GM23338 (cell line): ENCODE measurements at regions not wholly inside any gene's neighbourhood (a gene's known extent, or its start where the extent isn't known, plus 50 kb on each side); places are given as distances from the start of the nearest gene placed in this dataset.
"Not testable (repeated sequence)": the region's sequence is repeated elsewhere in the genome, so short reads cannot be mapped to it uniquely, and the experiment has no call there.

Experiments
- CREB1 ChIP-seq: fragments of 250-450 bp; sonication (Bioruptor Pico); IDR thresholded peaks from 2 replicates; pipeline ENCODE4 v1.5.0; 2020; ENCODE audit warnings: low read depth, mild to moderate bottlenecking, moderate library complexity
- EZH2 ChIP-seq: fragments of 200-600 bp; sonication (generic); IDR thresholded peaks from one replicate; pipeline ENCODE4 v1.8.0; 2017; ENCODE audit warnings: antibody characterized with exemption, mild to moderate bottlenecking, low read depth; ENCODE audit not compliant: unreplicated experiment
- EZH2phosphoT487 ChIP-seq: fragments of 200-600 bp; sonication (generic); IDR thresholded peaks from one replicate; pipeline ENCODE4 v1.8.1; 2018; ENCODE audit warnings: antibody characterized with exemption; ENCODE audit not compliant: unreplicated experiment
- JUNB ChIP-seq: IDR thresholded peaks from one replicate; pipeline ENCODE4 v1.6.1; 2016; ENCODE audit warnings: antibody characterized with exemption; ENCODE audit not compliant: unreplicated experiment
- POLR2AphosphoS5 ChIP-seq: IDR thresholded peaks from 2 replicates; pipeline ENCODE4 v1.6.1; 2016; ENCODE audit warnings: antibody characterized with exemption, low read depth
- STAT1 ChIP-seq: IDR thresholded peaks from one replicate; pipeline ENCODE4 v1.6.1; 2016; ENCODE audit warnings: antibody characterized with exemption; ENCODE audit not compliant: unreplicated experiment
- TF ChIP-seq, protein P1 (sequence below), 2 experiments: fragments of 200-600 bp in 1 of 2; sonication (generic) in 1 of 2; conservative IDR thresholded peaks; 2 replicates each; pipeline versions ENCODE4 v1.5.1 to v1.6.1; 2016 to 2017; ENCODE audit warnings: antibody characterized with exemption in 2 of 2, low read depth in 2 of 2, mild to moderate bottlenecking in 2 of 2, moderate library complexity in 1 of 2
- TF ChIP-seq, protein P2 (sequence below): fragments of 250-450 bp; sonication (Bioruptor Pico); IDR thresholded peaks from 2 replicates; pipeline ENCODE4 v1.5.0; 2020; ENCODE audit warnings: mild to moderate bottlenecking, moderate library complexity
- TF ChIP-seq, protein P3 (sequence below): IDR thresholded peaks from one replicate; pipeline ENCODE4 v1.6.1; 2018; ENCODE audit warnings: antibody characterized with exemption; ENCODE audit not compliant: unreplicated experiment

DNA sequence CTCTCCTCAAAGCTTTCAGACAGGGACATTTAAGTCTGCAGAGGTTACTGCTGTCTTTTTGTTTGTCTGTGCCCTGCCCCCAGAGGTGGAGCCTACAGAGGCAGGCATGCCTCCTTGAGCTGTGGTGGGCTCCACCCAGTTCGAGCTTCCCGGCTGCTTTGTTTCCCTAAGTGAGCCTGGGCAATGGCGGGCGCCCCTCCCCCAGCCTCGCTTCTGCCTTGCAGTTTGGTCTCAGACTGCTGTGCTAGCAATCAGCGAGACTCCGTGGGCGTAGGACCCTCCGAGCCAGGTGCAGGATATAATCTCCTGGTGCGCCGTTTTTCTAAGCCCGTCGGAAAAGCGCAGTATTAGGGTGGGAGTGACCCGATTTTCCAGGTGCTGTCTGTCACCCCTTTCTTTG is 78.7 kb downstream of the DYNAP start:
- TF ChIP-seq, protein P1, sequence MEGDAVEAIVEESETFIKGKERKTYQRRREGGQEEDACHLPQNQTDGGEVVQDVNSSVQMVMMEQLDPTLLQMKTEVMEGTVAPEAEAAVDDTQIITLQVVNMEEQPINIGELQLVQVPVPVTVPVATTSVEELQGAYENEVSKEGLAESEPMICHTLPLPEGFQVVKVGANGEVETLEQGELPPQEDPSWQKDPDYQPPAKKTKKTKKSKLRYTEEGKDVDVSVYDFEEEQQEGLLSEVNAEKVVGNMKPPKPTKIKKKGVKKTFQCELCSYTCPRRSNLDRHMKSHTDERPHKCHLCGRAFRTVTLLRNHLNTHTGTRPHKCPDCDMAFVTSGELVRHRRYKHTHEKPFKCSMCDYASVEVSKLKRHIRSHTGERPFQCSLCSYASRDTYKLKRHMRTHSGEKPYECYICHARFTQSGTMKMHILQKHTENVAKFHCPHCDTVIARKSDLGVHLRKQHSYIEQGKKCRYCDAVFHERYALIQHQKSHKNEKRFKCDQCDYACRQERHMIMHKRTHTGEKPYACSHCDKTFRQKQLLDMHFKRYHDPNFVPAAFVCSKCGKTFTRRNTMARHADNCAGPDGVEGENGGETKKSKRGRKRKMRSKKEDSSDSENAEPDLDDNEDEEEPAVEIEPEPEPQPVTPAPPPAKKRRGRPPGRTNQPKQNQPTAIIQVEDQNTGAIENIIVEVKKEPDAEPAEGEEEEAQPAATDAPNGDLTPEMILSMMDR (conservative IDR thresholded peaks at IDR 0.05; ENCODE audit: low read depth in 2 of 2), result not testable (repeated sequence)
- not testable (repeated sequence) for TF ChIP-seq EZH2phosphoT487, POLR2AphosphoS5, CREB1, EZH2, JUNB, STAT1
- TF ChIP-seq, protein P2, sequence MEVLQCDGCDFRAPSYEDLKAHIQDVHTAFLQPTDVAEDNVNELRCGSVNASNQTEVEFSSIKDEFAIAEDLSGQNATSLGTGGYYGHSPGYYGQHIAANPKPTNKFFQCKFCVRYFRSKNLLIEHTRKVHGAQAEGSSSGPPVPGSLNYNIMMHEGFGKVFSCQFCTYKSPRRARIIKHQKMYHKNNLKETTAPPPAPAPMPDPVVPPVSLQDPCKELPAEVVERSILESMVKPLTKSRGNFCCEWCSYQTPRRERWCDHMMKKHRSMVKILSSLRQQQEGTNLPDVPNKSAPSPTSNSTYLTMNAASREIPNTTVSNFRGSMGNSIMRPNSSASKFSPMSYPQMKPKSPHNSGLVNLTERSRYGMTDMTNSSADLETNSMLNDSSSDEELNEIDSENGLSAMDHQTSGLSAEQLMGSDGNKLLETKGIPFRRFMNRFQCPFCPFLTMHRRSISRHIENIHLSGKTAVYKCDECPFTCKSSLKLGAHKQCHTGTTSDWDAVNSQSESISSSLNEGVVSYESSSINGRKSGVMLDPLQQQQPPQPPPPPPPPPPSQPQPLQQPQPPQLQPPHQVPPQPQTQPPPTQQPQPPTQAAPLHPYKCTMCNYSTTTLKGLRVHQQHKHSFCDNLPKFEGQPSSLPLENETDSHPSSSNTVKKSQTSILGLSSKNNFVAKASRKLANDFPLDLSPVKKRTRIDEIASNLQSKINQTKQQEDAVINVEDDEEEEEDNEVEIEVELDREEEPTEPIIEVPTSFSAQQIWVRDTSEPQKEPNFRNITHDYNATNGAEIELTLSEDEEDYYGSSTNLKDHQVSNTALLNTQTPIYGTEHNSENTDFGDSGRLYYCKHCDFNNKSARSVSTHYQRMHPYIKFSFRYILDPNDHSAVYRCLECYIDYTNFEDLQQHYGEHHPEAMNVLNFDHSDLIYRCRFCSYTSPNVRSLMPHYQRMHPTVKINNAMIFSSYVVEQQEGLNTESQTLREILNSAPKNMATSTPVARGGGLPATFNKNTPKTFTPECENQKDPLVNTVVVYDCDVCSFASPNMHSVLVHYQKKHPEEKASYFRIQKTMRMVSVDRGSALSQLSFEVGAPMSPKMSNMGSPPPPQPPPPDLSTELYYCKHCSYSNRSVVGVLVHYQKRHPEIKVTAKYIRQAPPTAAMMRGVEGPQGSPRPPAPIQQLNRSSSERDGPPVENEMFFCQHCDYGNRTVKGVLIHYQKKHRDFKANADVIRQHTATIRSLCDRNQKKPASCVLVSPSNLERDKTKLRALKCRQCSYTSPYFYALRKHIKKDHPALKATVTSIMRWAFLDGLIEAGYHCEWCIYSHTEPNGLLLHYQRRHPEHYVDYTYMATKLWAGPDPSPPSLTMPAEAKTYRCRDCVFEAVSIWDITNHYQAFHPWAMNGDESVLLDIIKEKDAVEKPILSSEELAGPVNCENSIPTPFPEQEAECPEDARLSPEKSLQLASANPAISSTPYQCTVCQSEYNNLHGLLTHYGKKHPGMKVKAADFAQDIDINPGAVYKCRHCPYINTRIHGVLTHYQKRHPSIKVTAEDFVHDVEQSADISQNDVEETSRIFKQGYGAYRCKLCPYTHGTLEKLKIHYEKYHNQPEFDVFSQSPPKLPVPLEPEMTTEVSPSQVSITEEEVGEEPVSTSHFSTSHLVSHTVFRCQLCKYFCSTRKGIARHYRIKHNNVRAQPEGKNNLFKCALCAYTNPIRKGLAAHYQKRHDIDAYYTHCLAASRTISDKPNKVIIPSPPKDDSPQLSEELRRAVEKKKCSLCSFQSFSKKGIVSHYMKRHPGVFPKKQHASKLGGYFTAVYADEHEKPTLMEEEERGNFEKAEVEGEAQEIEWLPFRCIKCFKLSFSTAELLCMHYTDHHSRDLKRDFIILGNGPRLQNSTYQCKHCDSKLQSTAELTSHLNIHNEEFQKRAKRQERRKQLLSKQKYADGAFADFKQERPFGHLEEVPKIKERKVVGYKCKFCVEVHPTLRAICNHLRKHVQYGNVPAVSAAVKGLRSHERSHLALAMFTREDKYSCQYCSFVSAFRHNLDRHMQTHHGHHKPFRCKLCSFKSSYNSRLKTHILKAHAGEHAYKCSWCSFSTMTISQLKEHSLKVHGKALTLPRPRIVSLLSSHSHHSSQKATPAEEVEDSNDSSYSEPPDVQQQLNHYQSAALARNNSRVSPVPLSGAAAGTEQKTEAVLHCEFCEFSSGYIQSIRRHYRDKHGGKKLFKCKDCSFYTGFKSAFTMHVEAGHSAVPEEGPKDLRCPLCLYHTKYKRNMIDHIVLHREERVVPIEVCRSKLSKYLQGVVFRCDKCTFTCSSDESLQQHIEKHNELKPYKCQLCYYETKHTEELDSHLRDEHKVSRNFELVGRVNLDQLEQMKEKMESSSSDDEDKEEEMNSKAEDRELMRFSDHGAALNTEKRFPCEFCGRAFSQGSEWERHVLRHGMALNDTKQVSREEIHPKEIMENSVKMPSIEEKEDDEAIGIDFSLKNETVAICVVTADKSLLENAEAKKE (CRISPR knock-in tag), result not testable (repeated sequence)
- TF ChIP-seq, protein P3, sequence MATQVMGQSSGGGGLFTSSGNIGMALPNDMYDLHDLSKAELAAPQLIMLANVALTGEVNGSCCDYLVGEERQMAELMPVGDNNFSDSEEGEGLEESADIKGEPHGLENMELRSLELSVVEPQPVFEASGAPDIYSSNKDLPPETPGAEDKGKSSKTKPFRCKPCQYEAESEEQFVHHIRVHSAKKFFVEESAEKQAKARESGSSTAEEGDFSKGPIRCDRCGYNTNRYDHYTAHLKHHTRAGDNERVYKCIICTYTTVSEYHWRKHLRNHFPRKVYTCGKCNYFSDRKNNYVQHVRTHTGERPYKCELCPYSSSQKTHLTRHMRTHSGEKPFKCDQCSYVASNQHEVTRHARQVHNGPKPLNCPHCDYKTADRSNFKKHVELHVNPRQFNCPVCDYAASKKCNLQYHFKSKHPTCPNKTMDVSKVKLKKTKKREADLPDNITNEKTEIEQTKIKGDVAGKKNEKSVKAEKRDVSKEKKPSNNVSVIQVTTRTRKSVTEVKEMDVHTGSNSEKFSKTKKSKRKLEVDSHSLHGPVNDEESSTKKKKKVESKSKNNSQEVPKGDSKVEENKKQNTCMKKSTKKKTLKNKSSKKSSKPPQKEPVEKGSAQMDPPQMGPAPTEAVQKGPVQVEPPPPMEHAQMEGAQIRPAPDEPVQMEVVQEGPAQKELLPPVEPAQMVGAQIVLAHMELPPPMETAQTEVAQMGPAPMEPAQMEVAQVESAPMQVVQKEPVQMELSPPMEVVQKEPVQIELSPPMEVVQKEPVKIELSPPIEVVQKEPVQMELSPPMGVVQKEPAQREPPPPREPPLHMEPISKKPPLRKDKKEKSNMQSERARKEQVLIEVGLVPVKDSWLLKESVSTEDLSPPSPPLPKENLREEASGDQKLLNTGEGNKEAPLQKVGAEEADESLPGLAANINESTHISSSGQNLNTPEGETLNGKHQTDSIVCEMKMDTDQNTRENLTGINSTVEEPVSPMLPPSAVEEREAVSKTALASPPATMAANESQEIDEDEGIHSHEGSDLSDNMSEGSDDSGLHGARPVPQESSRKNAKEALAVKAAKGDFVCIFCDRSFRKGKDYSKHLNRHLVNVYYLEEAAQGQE, result not testable (repeated sequence)
